Prostate gland (tissue), 2 donors: ENCODE measurements at regions not wholly inside any gene's neighbourhood (a gene's known extent, or its start where the extent isn't known, plus 50 kb on each side); places are given as distances from the start of the nearest gene placed in this dataset.

Source experiments
- CTCF ChIP-seq, 4 experiments: fragments of 200-600 bp in 2 of 4; fragments of 450-650 bp in 2 of 4; sonication (generic) in 2 of 4; IDR thresholded peaks; 1 replicate in 3 of 4; 2 replicates in 1 of 4; pipeline ENCODE4 v1.5.1; 2016 to 2019; ENCODE audit warnings: antibody characterized with exemption in 4 of 4, mild to moderate bottlenecking in 2 of 4, moderate library complexity in 2 of 4
- POLR2A ChIP-seq: fragments of 450-650 bp; IDR thresholded peaks from one replicate; pipeline ENCODE4 v1.6.1; 2016; ENCODE audit warnings: antibody characterized with exemption, mild to moderate bottlenecking
- POLR2AphosphoS5 ChIP-seq: sonication (generic); formaldehyde crosslinking; IDR thresholded peaks from one replicate; pipeline ENCODE4 v1.6.1; 2017; ENCODE audit warnings: antibody characterized with exemption

GRCh38 chr1:199832451-199832850, 195.1 kb upstream of the NR5A2 start:
- TF ChIP-seq POLR2A, result no peak
- TF ChIP-seq CTCF (IDR thresholded peaks at IDR 0.05), result no peak
- TF ChIP-seq POLR2AphosphoS5, result no peak
